GM12892 (cell line): ENCODE measurements at regions not wholly inside any gene's neighbourhood (a gene's known extent, or its start where the extent isn't known, plus 50 kb on each side); places are given as distances from the start of the nearest gene placed in this dataset.
"Not testable (repeated sequence)": the region's sequence is repeated elsewhere in the genome, so short reads cannot be mapped to it uniquely, and the experiment has no call there.

Experiments used
- POLR2A ChIP-seq: IDR thresholded peaks from 2 replicates; pipeline ENCODE4 v1.6.1; 2011; ENCODE audit warnings: low read depth, low read length, control low read depth
- POLR2AphosphoS5 ChIP-seq: IDR thresholded peaks from 2 replicates; pipeline ENCODE4 v1.6.1; 2011; ENCODE audit warnings: low read depth, low read length, control low read depth

GRCh38 chr7:10465536-10465935 lies 508.1 kb upstream of the PHF14 start:
- not testable (repeated sequence) for TF ChIP-seq POLR2A, POLR2AphosphoS5
